ENCODE measurements at regions not wholly inside any gene's neighbourhood (a gene's known extent, or its start where the extent isn't known, plus 50 kb on each side); places are given as distances from the start of the nearest gene placed in this dataset.

GRCh38 chr11:130546438-130546837 lies 98.0 kb downstream of the ADAMTS15 start:
- DNase-seq (ENCODE audit: low read depth): no peak
- no peak for TF ChIP-seq CTCF (IDR thresholded peaks at IDR 0.05; ENCODE audit: low read length, missing control alignments)
- no peak overlapping the region for H3K4me3 ChIP-seq (replicated peaks; ENCODE audit: low read depth, low read length)

GRCh38 chr11:130546901-130547694 lies 98.7 kb downstream of the ADAMTS15 start:
- H3K4me3 ChIP-seq (replicated peaks; ENCODE audit: low read depth, low read length): no peak overlapping the region
- DNase-seq (ENCODE audit: low read depth): no peak
- TF ChIP-seq CTCF (IDR thresholded peaks at IDR 0.05; ENCODE audit: low read length, missing control alignments): no peak

- no peak for TF ChIP-seq CTCF (IDR thresholded peaks at IDR 0.05; ENCODE audit: low read length, missing control alignments)
- DNase-seq (ENCODE audit: low read depth): no peak
- H3K4me3 ChIP-seq (replicated peaks; ENCODE audit: low read depth, low read length): no peak overlapping the region
Observed at GRCh38 chr11:130547761-130548490, 99.5 kb downstream of the ADAMTS15 start.

GRCh38 chr11:130548491-130548833 lies 100.0 kb downstream of the ADAMTS15 start:
- DNase-seq (ENCODE audit: low read depth): no peak
- TF ChIP-seq CTCF (IDR thresholded peaks at IDR 0.05; ENCODE audit: low read length, missing control alignments): no peak
- H3K4me3 ChIP-seq (replicated peaks; ENCODE audit: low read depth, low read length): no peak overlapping the region

GRCh38 chr11:130549393-130549999 lies 101.1 kb downstream of the ADAMTS15 start:
- DNase-seq (ENCODE audit: low read depth): peak; percentile 33
- no peak for TF ChIP-seq CTCF (IDR thresholded peaks at IDR 0.05; ENCODE audit: low read length, missing control alignments)
- H3K4me3 ChIP-seq (replicated peaks; ENCODE audit: low read depth, low read length): no peak overlapping the region

- DNase-seq (ENCODE audit: low read depth): no peak
- H3K4me3 ChIP-seq (replicated peaks; ENCODE audit: low read depth, low read length): no peak overlapping the region
- no peak for TF ChIP-seq CTCF (IDR thresholded peaks at IDR 0.05; ENCODE audit: low read length, missing control alignments)
Observed at GRCh38 chr11:130550150-130550549, 101.7 kb downstream of the ADAMTS15 start.

Data from fibroblast of pulmonary artery (primary cell).